Fibroblast of skin of left biceps (primary cell): ENCODE measurements at regions not wholly inside any gene's neighbourhood (a gene's known extent, or its start where the extent isn't known, plus 50 kb on each side); places are given as distances from the start of the nearest gene placed in this dataset.
"Not testable (repeated sequence)": the region's sequence is repeated elsewhere in the genome, so short reads cannot be mapped to it uniquely, and the experiment has no call there.

Experiments
- DNase-seq, 2 experiments: peaks; one replicate each; pipeline ENCODE4 v3.0.0-alpha.2; 2013; ENCODE audit warnings: low read depth in 2 of 2

DNA sequence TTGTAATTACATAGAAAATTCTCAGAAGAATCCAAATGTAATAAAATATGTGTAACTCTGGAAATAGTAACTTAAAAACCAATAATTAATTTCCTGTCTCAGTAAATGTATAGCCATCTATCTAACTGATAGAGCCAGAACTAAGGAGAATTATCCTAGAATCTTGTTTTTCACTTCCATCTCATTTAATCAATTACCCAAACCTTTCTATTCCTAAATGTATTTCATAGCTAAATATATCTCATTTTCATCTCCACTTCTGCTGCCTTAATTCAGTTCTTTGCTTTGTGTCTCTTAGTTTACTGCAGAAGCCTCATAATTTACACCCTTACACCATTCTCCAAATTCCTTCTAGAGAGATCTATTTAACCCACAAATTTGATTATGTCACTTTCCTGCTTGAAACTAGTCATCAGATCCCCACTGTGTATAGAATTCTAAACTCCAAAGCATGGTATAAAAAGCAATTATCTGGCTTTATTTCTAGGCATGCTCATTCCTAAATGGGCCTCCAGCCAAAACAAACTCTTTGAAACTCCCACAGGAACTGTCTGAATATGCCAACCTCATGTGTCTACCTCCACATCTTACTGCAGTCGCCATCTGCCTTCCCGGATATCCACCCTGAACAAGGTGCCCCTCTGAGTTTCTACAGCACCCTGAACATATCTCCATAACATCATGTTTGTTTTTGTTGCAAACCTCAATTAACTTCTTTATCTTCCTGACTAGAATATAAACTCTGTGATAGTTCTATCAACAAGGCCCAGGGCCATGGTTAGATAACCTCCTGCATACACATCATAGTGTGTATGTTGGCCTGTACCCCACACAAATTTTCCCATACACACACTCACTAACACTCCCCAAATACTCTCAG, 70.5 kb upstream of the ADTRP start:
- peak in 1 of 2 experiments; percentile 27 for DNase-seq

GRCh38 chr6:11848346-11848651, 69.7 kb upstream of the ADTRP start:
- no peak for DNase-seq

DNA sequence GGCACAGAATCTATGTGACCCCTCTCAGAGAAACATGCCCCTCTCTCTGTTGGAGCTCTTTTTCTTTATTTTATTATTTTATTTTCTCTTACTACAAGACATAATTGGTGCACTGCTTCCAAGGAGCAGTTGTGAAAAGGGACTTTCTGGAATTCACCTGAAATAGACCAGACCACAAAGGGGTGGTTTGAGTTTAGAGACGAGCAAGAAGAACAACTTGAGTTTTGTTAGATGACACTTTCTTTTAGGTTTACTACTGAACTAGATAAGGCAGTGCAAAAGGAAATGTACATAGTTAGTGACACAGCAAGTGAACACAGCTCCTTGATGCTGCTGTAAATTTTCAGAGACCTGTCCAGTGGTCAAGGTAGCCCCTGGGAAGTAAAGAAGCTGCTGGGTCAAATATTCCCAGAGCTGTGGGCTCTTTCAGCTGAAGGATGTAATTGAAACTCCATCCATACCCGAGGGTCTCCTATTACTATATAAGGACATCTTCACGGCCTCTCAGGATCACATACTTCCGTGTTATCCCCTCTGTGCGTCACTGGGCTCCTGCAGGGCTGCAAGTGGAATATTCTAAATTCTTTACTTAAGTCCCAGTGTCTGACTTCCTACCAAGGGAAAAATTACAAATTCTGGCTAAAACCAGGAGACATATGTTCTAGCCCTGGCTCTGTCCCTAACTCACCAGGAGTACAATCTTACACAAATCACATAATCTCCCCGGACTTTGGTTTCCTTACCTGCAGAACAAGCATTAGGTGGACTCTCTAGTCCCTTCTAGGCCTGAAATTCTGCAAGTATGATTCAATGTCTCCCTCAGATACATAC, 69.1 kb upstream of the ADTRP start:
- no peak for DNase-seq

- not testable (repeated sequence) for DNase-seq
Observed at GRCh38 chr6:11847068-11847467, 68.5 kb upstream of the ADTRP start.

GRCh38 chr6:11845664-11846577, 67.3 kb upstream of the ADTRP start:
- no peak for DNase-seq

- DNase-seq: not testable (repeated sequence)
Observed at GRCh38 chr6:11842795-11843194, 64.2 kb upstream of the ADTRP start.

DNA sequence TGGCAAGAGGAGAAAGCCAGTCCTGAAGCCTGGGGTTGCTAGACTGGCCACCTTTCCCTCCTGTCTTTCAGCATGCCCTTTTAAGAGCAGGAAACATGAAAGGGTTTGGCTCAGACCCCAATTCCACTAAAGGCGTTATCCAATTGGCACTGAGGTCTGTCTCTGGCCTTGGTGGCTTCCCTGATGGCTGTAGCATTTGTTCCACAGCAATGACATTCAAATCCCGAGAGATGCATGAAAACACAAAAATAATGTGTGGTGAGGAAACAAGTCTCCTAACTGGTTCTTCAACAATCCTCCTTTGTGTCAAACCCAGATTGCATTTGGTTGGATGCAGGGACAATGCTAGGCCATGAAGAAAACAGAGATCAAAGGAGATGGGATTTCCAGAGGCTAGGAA, 56.5 kb upstream of the ADTRP start:
- DNase-seq: no peak

DNA sequence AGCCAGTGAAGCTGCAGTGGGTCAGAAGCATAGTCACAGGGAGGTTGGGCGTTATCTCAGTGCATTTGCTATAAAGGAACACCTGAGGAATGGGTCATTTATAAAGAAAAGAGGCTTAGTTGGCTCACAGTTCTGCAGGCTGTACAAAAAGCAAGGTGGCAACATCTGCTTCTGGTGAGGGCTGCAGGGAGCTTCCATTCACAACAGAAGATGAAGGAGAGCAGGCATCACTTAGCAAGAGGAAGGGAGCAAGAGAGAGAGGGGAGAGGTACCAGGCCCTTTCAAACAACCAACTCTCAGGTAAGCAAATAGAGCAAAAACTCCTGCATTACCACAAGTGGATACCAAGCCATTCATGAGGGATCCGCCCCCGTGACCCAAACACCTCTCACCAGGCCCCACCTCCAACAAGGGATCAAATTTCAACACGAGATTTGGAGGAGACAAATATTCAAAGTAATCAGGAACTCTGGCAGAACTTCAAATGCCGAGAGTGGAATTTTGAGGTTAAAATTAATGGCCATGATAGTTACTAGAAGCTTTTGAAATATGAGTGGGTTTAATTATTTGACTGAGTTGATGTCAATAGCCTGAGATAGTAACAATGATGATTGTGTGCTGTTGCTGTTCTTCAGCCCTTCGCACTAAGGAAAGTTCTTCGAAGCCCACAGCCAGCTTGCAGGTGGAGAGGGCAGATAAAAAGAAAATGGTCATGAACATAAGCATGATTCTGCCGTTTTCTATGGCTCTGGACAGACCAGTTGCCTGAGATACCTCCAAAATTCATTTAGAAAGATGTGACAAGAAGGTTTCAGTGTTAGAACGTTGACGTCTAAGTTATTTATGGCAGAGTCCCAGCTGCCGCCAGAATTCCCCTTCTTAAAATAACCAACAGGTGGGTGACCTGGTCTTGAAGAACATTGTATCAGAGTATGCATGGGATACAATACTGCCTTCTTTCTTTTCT, 55.3 kb upstream of the ADTRP start:
- no peak for DNase-seq

DNA sequence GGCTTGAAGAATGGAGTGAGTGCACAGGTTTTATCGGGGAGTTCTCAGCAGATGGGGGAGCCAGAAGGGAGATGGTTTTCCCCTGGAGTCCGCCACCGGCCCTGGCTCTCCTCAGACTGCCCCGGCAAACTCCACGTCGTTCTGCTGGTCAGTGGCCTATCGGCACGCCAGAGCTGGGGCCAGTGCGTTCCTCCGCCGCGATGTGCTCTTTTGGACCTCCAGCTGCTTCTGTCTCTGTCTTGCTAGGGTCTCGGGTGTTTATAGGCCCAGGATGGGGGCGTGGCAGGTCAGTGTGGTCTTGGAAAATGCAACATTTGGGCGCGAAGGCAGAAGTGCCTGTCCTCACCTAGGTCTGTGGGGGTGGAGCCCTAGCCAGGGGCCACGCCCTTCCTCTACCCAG, 53.0 kb upstream of the ADTRP start:
- DNase-seq: no peak

GRCh38 chr6:11830520-11830919, 51.9 kb upstream of the ADTRP start:
- no peak for DNase-seq

DNA sequence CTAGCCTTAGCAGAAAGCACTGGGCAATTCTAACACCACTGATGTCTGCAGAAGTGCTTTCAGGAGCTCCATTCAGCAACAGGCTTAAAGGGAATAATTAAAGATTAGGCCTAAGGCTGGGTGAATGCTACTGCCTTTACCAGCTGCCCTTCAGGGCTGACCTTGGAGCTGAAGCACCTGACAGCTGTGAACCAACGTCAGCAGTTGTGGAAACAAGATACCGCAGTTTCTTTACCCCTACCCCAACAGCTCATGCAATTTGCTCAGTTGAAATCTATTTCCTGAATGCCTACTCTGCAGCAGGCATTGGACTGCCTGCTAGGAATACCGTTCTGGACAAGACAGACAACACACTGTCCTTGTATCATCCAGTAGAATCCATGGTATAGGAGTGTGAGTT, 51.5 kb upstream of the ADTRP start:
- no peak for DNase-seq

- DNase-seq: no peak
Observed at GRCh38 chr6:11828262-11828870, 49.8 kb upstream of the ADTRP start.
